HG02981 (cell line): ENCODE measurements at regions not wholly inside any gene's neighbourhood (a gene's known extent, or its start where the extent isn't known, plus 50 kb on each side); places are given as distances from the start of the nearest gene placed in this dataset.
"Not testable (repeated sequence)": the region's sequence is repeated elsewhere in the genome, so short reads cannot be mapped to it uniquely, and the experiment has no call there.

Experiments used
- ATAC-seq: cut with Tn5 transposase; IDR thresholded peaks from one replicate; pipeline ENCODE4 v1.9.1; 2021; ENCODE audit warnings: mild to moderate bottlenecking, moderate library complexity; ENCODE audit not compliant: unreplicated experiment

- ATAC-seq, result no peak
These were observed 243.1 kb downstream of the FOXD2 start for GRCh38 chr1:47680815-47681475.

DNA sequence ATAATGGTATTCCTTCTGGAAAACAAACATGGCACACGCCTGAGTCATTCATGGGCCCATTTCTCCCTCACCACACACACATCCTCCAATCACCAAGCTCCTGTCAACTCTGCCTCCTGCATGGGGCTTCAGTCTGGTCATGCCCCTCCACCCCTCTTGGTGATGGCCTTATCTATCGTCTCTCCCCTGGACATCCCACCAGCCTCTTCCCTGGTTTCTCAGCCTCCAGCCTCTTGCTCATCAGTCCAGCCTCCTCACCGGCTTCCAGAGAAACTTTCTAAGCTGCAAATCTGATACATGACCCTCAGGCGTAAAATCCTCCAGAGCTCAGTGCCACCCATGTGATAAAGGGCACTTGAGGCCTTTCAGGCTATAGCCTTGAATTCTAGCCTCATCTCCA is 243.9 kb downstream of the FOXD2 start:
- no peak for ATAC-seq

DNA sequence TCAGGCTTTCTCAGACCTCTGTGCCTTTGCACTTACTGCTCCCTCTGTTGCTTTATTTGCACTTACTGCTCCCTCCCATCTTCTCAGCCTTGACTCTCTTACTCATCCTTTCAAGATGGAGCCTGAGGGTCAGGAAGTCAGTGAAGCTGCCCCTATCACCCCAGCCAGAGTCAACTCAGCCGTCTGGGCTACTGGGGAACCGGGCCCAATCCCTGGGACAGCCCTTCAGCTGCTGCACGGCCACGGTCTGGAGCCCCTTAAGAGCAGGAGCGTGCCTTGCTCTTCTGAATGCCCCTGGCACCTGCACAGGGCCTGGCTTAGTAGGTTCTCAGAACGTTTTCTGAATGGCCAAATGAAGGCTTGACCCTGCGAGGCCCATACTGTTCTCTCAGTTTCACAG is 244.4 kb downstream of the FOXD2 start:
- no peak for ATAC-seq

- ATAC-seq, result no peak
These were observed 245.0 kb downstream of the FOXD2 start for GRCh38 chr1:47682786-47683350.

DNA sequence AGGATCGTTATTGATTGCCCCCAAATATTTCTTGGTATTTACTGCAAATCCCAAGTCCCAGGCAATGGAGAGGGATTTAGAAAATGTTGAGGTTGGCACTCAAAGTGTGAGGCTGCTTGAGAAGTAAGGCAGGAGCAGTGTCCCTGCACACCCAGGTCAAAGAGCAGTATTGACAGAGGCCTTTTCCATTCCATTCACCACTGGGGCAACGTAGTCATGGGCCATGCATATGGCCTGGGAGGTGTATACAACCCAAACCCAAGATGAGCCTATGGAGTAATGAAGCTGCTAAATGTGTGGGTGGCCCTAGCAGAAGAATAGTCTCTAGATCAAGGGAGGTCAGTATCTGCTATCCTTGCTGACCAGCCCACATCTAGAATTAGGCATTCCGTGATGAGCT is 245.6 kb downstream of the FOXD2 start:
- ATAC-seq, result no peak

GRCh38 chr1:47684518-47684917 is 246.7 kb downstream of the FOXD2 start:
- no peak for ATAC-seq

GRCh38 chr1:47684964-47685762 is 247.3 kb downstream of the FOXD2 start:
- no peak for ATAC-seq

GRCh38 chr1:47685763-47686066 is 247.9 kb downstream of the FOXD2 start:
- no peak for ATAC-seq

GRCh38 chr1:47686731-47687630 is 249.1 kb downstream of the FOXD2 start:
- ATAC-seq, result no peak

GRCh38 chr1:47687631-47688460 is 250.0 kb downstream of the FOXD2 start:
- no peak for ATAC-seq

GRCh38 chr1:47688461-47689296 is 250.8 kb downstream of the FOXD2 start:
- no peak for ATAC-seq

DNA sequence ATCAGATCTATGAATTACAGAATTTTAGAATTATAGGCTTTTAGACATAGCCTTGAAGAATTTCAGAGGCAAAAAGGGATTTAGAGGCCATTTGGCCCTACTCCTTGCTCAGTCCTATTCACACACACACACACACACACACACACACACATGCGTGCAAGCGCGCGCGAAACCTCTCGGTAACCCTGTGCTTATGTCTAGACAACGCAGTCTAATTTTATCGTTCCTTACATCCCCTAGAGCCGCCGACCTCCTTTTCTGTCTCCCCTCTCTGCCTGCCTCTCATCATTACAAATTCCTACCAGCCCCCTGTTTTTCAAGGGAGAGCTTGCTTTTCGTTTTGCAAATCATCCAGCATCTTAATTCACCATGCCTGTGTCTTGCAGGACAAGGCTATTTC is 252.1 kb downstream of the FOXD2 start:
- no peak for ATAC-seq

- no peak for ATAC-seq
These were observed 252.8 kb downstream of the FOXD2 start for GRCh38 chr1:47690341-47691250.

DNA sequence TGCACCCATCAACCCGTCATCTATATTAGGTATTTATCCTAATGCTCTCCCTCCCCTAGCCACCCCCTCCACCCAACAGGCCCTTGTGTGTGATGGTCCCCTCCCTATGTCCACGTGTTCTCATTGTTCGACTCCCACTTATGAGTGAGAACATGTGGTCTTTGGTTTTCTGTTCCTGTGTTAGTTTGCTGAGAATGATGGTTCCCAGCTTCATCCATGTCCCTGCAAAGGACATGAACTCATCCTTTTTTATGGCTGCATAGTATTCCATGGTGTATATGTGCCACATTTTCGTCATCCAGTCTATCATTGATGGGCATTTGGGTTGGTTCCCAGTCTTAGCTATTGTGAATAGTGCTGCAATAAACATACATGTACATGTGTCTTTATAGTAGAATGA is 253.4 kb downstream of the FOXD2 start:
- ATAC-seq, result not testable (repeated sequence)

GRCh38 chr1:47692196-47692595 is 254.4 kb downstream of the FOXD2 start:
- ATAC-seq, result no peak

DNA sequence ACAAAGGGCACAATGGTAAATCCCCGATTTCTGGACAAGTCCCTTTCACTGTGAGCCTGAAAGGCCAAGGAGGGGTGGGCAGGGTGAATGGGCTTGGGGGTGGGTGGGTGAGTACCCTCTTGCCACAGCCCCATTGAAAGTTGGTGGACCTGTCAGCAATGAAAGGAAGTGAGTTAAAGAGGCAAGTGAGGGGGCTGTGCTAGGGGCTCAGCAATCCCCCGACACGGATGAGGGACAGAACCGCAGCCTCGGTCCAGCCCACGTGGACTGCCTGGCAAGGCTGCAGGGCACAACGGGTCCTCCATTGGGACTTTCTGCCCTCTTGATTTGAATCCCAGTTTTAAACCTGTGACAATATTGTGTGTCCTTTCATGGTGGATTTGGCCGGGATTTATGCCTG is 255.3 kb downstream of the FOXD2 start:
- ATAC-seq, result no peak

GRCh38 chr1:47694011-47694890 is 256.4 kb downstream of the FOXD2 start:
- no peak for ATAC-seq

GRCh38 chr1:47696404-47696736 is 258.5 kb downstream of the FOXD2 start:
- ATAC-seq, result no peak
